RWPE1 (cell line): ENCODE measurements at regions not wholly inside any gene's neighbourhood (a gene's known extent, or its start where the extent isn't known, plus 50 kb on each side); places are given as distances from the start of the nearest gene placed in this dataset.
"Not testable (repeated sequence)": the region's sequence is repeated elsewhere in the genome, so short reads cannot be mapped to it uniquely, and the experiment has no call there.

Experiments
- CTCF ChIA-PET: fragments of 350-600 bp; sonication (Branson Sonifier 250); formaldehyde crosslinking; extraction: SDS; loops from one replicate; lab custom pipeline; 2021; lab: Yijun Ruan, JAX
- POLR2A ChIA-PET: fragments of 400-600 bp; formaldehyde crosslinking; extraction: SDS; loops from one replicate; lab custom pipeline; 2020; ENCODE audit warnings: antibody characterized with exemption; ENCODE audit not compliant: low non-redundant PET; lab: Yijun Ruan, JAX
- DNase-seq: peaks from one replicate; pipeline ENCODE4 v3.0.0; 2012; ENCODE audit warnings: low spot score
- H3K27ac ChIP-seq: fragments of 450-650 bp; 2 replicates; pipeline ENCODE4 v1.5.1; 2017
- TF ChIP-seq, protein P1 (sequence below): fragments of 450-650 bp; conservative IDR thresholded peaks from 2 replicates; pipeline ENCODE4 v1.5.1; 2017; ENCODE audit warnings: low read depth, mild to moderate bottlenecking

DNA sequence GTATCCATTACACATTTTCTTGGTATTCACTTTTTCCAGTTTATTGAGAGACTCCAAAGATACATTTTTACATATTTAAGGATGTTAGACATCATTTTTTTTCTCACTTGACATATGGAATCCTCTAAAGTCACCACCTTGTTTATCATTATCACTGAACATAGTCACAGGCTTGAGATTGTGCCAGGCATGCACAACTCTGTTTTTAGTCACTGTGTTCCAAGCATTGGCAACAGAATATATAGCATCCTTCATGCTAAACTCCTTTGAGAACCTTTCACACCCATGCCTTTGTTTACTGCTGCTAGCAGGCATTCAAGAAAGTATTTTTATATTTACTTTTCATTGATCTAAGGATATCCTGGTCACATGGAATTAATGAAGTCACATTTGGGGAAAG, 668.6 kb upstream of the ARRDC3 start:
- CTCF ChIA-PET: interaction anchor here (0.6 kb wide), 1 partner anchor 1862 kb away, joined by 3 read pairs; no protein-coding TSS in a partner anchor
- POLR2A ChIA-PET: no interaction called here
- TF ChIP-seq, protein P1, sequence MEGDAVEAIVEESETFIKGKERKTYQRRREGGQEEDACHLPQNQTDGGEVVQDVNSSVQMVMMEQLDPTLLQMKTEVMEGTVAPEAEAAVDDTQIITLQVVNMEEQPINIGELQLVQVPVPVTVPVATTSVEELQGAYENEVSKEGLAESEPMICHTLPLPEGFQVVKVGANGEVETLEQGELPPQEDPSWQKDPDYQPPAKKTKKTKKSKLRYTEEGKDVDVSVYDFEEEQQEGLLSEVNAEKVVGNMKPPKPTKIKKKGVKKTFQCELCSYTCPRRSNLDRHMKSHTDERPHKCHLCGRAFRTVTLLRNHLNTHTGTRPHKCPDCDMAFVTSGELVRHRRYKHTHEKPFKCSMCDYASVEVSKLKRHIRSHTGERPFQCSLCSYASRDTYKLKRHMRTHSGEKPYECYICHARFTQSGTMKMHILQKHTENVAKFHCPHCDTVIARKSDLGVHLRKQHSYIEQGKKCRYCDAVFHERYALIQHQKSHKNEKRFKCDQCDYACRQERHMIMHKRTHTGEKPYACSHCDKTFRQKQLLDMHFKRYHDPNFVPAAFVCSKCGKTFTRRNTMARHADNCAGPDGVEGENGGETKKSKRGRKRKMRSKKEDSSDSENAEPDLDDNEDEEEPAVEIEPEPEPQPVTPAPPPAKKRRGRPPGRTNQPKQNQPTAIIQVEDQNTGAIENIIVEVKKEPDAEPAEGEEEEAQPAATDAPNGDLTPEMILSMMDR: no peak
- no peak for DNase-seq
- no peak overlapping the region for H3K27ac ChIP-seq

DNA sequence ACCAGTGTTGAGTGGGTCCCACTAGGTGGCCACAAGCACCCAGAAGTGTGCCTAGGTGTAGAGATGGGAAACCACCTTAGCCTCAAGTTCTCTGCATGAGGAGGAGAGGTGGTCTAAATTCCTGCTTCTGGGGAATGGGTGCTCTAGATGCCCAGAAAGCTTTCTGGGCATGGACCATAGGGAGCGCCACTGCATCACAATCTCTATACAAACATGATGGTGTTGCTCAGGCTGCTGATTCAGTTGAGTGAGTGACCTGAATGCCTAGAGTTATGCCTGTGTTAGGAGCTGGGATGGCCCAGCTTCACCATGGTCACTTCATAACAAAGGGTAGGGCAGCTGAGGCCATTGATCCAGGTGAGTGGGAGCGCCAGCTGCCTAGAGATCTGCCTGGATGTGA, 667.9 kb upstream of the ARRDC3 start:
- POLR2A ChIA-PET: no interaction called here
- no peak for DNase-seq
- H3K27ac ChIP-seq: no peak overlapping the region
- TF ChIP-seq, protein P1: no peak
- CTCF ChIA-PET: interaction anchor here (0.6 kb wide), 1 partner anchor 1862 kb away, joined by 3 read pairs; no protein-coding TSS in a partner anchor

DNA sequence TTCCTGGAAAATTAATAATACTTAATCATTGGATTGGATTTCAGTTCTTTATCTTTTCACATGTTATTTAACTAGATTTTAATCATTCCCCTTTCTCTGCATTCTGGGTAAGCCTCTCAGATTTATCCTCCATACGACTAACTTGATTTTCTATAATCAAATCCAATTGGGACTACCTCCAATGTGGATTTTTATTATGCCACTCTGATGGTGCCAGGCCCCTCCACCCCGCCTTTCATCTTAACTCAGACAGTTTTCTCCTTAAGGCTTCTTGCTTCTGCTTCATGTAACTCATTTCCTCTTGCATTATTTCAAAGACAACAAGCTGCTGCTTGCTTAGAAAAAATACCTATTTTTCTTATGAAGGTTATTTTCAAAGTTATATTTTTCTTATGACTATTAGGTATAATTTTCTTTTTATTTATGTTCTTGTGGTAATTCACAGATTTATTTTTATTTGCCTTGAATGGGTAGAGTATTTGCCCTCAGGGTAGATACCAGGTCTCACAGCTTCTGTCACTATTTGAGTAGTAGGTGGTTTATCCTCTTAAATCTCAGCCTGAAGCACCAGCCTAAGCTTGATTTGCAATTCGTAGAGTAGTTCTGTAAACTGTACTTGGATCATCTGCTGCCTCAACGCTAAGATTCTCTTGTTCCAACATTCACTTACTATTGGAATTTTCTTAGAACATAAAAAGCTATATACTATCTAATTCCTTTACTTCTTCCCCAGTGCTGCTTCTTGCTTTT, 659.0 kb upstream of the ARRDC3 start:
- DNase-seq: no peak
- ChIA-PET POLR2A (interaction anchor here (0.7 kb wide), 1 partner anchor 21 kb away, joined by 3 read pairs; no protein-coding TSS in a partner anchor), CTCF (interaction anchor here (0.9 kb wide), 1 partner anchor 16 kb away, joined by 3 read pairs; no protein-coding TSS in a partner anchor)
- no peak overlapping the region for H3K27ac ChIP-seq
- TF ChIP-seq, protein P1: no peak

DNA sequence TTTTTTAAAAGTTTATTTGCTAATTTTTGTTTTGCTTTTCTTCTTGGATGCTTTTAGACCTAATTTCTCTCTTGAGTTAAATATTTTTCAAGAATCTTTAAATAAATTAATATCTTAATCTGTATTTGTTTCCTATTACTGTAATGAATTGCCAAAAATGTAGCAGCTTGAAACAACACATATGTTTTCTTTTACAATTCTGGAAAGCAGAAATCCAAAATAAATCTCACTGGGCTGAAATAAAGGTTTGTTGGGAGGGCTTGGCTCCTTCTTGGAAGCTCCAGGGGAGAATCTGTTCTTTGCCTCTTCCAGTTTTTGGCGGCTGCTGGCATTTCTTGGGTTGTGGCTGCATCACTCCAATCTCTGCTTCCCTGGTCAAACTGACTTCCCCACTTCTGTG, 658.1 kb upstream of the ARRDC3 start:
- no peak overlapping the region for H3K27ac ChIP-seq
- TF ChIP-seq, protein P1: no peak
- CTCF ChIA-PET: interaction anchor here (0.7 to 0.9 kb wide), 2 partner anchors 9 to 15 kb away, joined by 3 read pairs; no protein-coding TSS in a partner anchor
- POLR2A ChIA-PET: interaction anchor here (0.7 kb wide), 1 partner anchor 22 kb away, joined by 3 read pairs; no protein-coding TSS in a partner anchor
- no peak for DNase-seq

DNA sequence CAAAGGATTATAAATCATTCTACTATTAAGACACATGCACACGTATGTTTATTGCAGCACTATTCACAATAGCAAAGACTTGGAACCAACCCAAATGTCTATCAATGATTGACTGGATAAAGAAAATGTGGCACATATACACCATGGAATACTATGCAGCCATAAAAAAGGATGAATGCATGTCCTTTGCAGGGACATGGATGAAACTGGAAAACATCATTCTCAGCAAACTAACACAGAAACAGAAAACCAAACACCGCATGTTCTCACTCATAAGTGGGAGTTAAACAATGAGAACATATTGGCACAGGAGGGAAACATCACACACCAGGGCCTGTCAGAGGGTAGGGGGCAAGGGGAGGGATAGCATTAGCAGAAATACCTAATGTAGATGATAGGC, 646.7 kb upstream of the ARRDC3 start:
- CTCF ChIA-PET, H3K27ac ChIP-seq, DNase-seq, POLR2A ChIA-PET: not testable (repeated sequence)

DNA sequence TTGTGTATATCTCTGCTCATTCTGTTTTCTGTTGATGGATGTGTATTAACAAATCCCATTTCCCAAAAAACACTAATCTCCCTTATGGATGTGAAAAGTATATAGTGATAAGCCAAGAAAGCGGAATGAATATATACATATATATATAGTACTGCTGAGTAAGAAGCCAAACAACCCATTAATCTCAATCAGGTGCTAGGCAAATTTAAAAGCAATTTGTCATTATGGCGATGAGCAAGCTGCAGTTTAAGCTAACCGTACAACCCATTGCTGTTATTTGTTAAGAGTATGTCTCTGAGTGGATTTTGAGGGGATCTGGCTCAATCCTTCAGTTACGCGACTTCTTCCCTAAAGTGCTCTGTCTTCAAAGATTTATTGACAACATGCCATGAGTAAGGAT, 640.4 kb upstream of the ARRDC3 start:
- H3K27ac ChIP-seq: no peak overlapping the region
- ChIA-PET POLR2A (no interaction called here), CTCF (no interaction called here)
- TF ChIP-seq, protein P1: no peak
- no peak for DNase-seq

DNA sequence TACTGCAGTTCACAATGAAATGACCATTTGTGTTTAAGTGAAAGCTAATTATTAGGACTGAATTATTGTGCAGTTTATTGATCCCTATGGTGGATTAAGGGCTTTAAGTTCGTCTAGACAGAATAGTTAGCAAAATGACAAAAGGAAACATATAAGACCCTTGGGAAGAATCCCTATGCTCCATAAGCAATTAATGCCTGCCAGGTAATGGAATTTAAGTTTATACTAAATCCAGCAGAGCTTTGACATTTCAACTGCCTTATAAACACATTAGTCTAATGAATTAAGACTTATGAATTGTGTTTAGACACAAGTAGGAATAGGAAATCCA, 640.0 kb upstream of the ARRDC3 start:
- TF ChIP-seq, protein P1: no peak
- POLR2A ChIA-PET: no interaction called here

More for the DNA sequence above, 640.0 kb upstream of the ARRDC3 start:
- DNase-seq: no peak
- CTCF ChIA-PET: no interaction called here
- no peak overlapping the region for H3K27ac ChIP-seq
